GM12878 (cell line): ENCODE measurements at regions not wholly inside any gene's neighbourhood (a gene's known extent, or its start where the extent isn't known, plus 50 kb on each side); places are given as distances from the start of the nearest gene placed in this dataset.

Experiments
- CEBPB ChIP-seq, 2 experiments: fragments of 150-350 bp in 1 of 2; IDR thresholded peaks; 2 replicates each; pipeline ENCODE4 v1.6.1; 2012 to 2014; ENCODE audit warnings: low read depth in 2 of 2, low read length in 2 of 2, borderline replicate concordance in 1 of 2, inconsistent platforms in 1 of 2
- DPF2 ChIP-seq: fragments of 450-650 bp; IDR thresholded peaks from 2 replicates; pipeline ENCODE4 v1.6.1; 2017; ENCODE audit warnings: mild to moderate bottlenecking
- MXI1 ChIP-seq: fragments of 150-350 bp; IDR thresholded peaks from 2 replicates; pipeline ENCODE4 v1.6.1; 2011; ENCODE audit warnings: low read depth, mild to moderate bottlenecking, inconsistent platforms, low read length, improper control_type of control experiment
- NFIC ChIP-seq: IDR thresholded peaks from 2 replicates; pipeline ENCODE4 v1.6.1; 2012; ENCODE audit warnings: low read depth, mild to moderate bottlenecking, inconsistent platforms, low read length, moderate library complexity
- NR2C1 ChIP-seq: fragments of 450-650 bp; IDR thresholded peaks from 2 replicates; pipeline ENCODE4 v1.6.1; 2017; ENCODE audit warnings: antibody characterized with exemption, mild to moderate bottlenecking, moderate library complexity
- POLR2AphosphoS2 ChIP-seq: IDR thresholded peaks from 2 replicates; pipeline ENCODE4 v1.6.1; 2011; ENCODE audit warnings: low read depth, mild to moderate bottlenecking, low read length, improper control_type of control experiment, moderate library complexity
- RAD21 ChIP-seq: IDR thresholded peaks from 2 replicates; pipeline ENCODE4 v1.6.1; 2011; ENCODE audit warnings: mild to moderate bottlenecking, low read depth, low read length, moderate library complexity; ENCODE audit not compliant: insufficient read depth
- RELA ChIP-seq: fragments of 450-650 bp; IDR thresholded peaks from 2 replicates; pipeline ENCODE4 v1.8.0; 2014; ENCODE audit warnings: borderline replicate concordance; ENCODE audit not compliant: partially characterized antibody
- SP1 ChIP-seq: IDR thresholded peaks from one replicate; pipeline ENCODE4 v1.6.1; 2011; ENCODE audit warnings: low read depth, low read length
- TF ChIP-seq, protein P1 (sequence below), 3 experiments: IDR thresholded peaks in 2 of 3; conservative IDR thresholded peaks in 1 of 3; 2 replicates each; pipeline ENCODE4 v1.5.1; 2011; ENCODE audit warnings: low read depth in 3 of 3, low read length in 3 of 3, mild to moderate bottlenecking in 3 of 3, control low read depth in 2 of 3, moderate library complexity in 2 of 3, inconsistent platforms in 1 of 3, mixed read lengths in 1 of 3; ENCODE audit not compliant: control insufficient read depth in 2 of 3, insufficient read depth in 1 of 3; ENCODE audit errors: extremely low read depth in 1 of 3
- TF ChIP-seq, protein P2 (sequence below): fragments of 450-650 bp; IDR thresholded peaks from 2 replicates; pipeline ENCODE4 v1.6.1; 2017; ENCODE audit warnings: mild to moderate bottlenecking, low read depth, inconsistent platforms; ENCODE audit not compliant: poor library complexity, severe bottlenecking

DNA sequence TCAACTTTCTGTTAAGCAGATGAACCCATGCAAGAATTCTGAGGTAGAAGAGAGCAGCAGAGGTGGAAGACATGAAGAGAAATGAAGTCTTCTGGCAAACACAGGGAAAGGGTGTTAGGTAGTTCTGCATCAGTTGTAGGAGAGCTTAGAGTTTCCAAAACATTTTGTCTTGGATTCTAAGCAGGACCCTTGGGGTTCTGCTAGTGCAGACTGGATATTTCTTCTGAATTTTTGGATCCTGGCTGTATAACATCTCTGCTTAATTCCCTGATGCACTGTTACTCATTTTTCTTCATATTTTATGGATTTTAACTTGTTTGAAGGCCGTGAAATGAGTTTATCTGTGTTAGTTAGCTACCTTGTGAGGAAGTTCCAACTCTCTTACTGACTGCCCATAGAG lies 208.7 kb upstream of the SLC35G4 start:
- TF ChIP-seq, protein P1, sequence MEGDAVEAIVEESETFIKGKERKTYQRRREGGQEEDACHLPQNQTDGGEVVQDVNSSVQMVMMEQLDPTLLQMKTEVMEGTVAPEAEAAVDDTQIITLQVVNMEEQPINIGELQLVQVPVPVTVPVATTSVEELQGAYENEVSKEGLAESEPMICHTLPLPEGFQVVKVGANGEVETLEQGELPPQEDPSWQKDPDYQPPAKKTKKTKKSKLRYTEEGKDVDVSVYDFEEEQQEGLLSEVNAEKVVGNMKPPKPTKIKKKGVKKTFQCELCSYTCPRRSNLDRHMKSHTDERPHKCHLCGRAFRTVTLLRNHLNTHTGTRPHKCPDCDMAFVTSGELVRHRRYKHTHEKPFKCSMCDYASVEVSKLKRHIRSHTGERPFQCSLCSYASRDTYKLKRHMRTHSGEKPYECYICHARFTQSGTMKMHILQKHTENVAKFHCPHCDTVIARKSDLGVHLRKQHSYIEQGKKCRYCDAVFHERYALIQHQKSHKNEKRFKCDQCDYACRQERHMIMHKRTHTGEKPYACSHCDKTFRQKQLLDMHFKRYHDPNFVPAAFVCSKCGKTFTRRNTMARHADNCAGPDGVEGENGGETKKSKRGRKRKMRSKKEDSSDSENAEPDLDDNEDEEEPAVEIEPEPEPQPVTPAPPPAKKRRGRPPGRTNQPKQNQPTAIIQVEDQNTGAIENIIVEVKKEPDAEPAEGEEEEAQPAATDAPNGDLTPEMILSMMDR (IDR thresholded peaks at IDR 0.05 in 2 of 3, conservative IDR thresholded peaks at IDR 0.05 in 1 of 3; ENCODE audit: control insufficient read depth in 2 of 3, extremely low read depth in 1 of 3, insufficient read depth in 1 of 3, low read depth in 3 of 3, low read length in 3 of 3) = no peak
- TF ChIP-seq RELA (no peak), NFIC (no peak), NR2C1 (no peak), DPF2 (no peak), SP1 (no peak), POLR2AphosphoS2 (no peak), CEBPB (IDR thresholded peaks at IDR 0.05; ENCODE audit: borderline replicate concordance in 1 of 2, low read depth in 2 of 2, low read length in 2 of 2) (no peak), MXI1 (no peak), RAD21 (no peak)
- TF ChIP-seq, protein P2, sequence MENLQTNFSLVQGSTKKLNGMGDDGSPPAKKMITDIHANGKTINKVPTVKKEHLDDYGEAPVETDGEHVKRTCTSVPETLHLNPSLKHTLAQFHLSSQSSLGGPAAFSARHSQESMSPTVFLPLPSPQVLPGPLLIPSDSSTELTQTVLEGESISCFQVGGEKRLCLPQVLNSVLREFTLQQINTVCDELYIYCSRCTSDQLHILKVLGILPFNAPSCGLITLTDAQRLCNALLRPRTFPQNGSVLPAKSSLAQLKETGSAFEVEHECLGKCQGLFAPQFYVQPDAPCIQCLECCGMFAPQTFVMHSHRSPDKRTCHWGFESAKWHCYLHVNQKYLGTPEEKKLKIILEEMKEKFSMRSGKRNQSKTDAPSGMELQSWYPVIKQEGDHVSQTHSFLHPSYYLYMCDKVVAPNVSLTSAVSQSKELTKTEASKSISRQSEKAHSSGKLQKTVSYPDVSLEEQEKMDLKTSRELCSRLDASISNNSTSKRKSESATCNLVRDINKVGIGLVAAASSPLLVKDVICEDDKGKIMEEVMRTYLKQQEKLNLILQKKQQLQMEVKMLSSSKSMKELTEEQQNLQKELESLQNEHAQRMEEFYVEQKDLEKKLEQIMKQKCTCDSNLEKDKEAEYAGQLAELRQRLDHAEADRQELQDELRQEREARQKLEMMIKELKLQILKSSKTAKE = no peak
